Fibroblast of peridontal ligament (primary cell): ENCODE measurements at regions not wholly inside any gene's neighbourhood (a gene's known extent, or its start where the extent isn't known, plus 50 kb on each side); places are given as distances from the start of the nearest gene placed in this dataset.
A peak's percentile ranks its signal among the peaks of the same experiment; 100 is the strongest.

Experiments used
- DNase-seq: peaks from one replicate; pipeline ENCODE4 v3.0.0-alpha.2; 2010; ENCODE audit errors: extremely low read depth

- DNase-seq = no peak
Observed at GRCh38 chr16:86117235-86117634, 218.3 kb downstream of the IRF8 start.

GRCh38 chr16:86117756-86118155, 218.8 kb downstream of the IRF8 start:
- DNase-seq = no peak

GRCh38 chr16:86118467-86119307, 219.7 kb downstream of the IRF8 start:
- DNase-seq = no peak

- no peak for DNase-seq
Observed at GRCh38 chr16:86120201-86121192, 221.5 kb downstream of the IRF8 start.

GRCh38 chr16:86121374-86122010, 222.5 kb downstream of the IRF8 start:
- DNase-seq = no peak

- DNase-seq = no peak
Observed at GRCh38 chr16:86122681-86123342, 223.8 kb downstream of the IRF8 start.

- no peak for DNase-seq
Observed at GRCh38 chr16:86124321-86124720, 225.4 kb downstream of the IRF8 start.

- DNase-seq = no peak
Observed at GRCh38 chr16:86126891-86127290, 227.9 kb downstream of the IRF8 start.

- no peak for DNase-seq
Observed at GRCh38 chr16:86127366-86127765, 228.4 kb downstream of the IRF8 start.

GRCh38 chr16:86128246-86128645, 229.3 kb downstream of the IRF8 start:
- no peak for DNase-seq

GRCh38 chr16:86129541-86129940, 230.6 kb downstream of the IRF8 start:
- DNase-seq = peak; percentile 23

- DNase-seq = no peak
Observed at GRCh38 chr16:86133377-86133776, 234.4 kb downstream of the IRF8 start.

GRCh38 chr16:86133847-86134375, 234.9 kb downstream of the IRF8 start:
- DNase-seq = no peak

- no peak for DNase-seq
Observed at GRCh38 chr16:86134802-86135461, 236.0 kb downstream of the IRF8 start.

GRCh38 chr16:86137359-86137758, 238.4 kb downstream of the IRF8 start:
- DNase-seq = no peak

- no peak for DNase-seq
Observed at GRCh38 chr16:86138121-86139085, 239.4 kb downstream of the IRF8 start.

- DNase-seq = peak; percentile 71
Observed at GRCh38 chr16:86142801-86143236, 243.9 kb downstream of the IRF8 start.

GRCh38 chr16:86143666-86144065, 244.7 kb downstream of the IRF8 start:
- DNase-seq = no peak

- no peak for DNase-seq
Observed at GRCh38 chr16:86145669-86146068, 246.7 kb downstream of the IRF8 start.
